Testis (tissue), 2 donors: ENCODE measurements at regions not wholly inside any gene's neighbourhood (a gene's known extent, or its start where the extent isn't known, plus 50 kb on each side); places are given as distances from the start of the nearest gene placed in this dataset.

Source experiments
- POLR2A ChIP-seq: fragments of 450-650 bp; IDR thresholded peaks from one replicate; pipeline ENCODE4 v1.6.1; 2017; ENCODE audit warnings: antibody characterized with exemption, mild to moderate bottlenecking, moderate library complexity
- TF ChIP-seq, protein P1 (sequence below), 3 experiments: fragments of 450-650 bp in 2 of 3; fragments of 200-600 bp in 1 of 3; sonication (generic) in 1 of 3; IDR thresholded peaks; one replicate each; pipeline ENCODE4 v1.5.1; 2016 to 2019; ENCODE audit warnings: antibody characterized with exemption in 3 of 3, mild to moderate bottlenecking in 2 of 3, moderate library complexity in 1 of 3

DNA sequence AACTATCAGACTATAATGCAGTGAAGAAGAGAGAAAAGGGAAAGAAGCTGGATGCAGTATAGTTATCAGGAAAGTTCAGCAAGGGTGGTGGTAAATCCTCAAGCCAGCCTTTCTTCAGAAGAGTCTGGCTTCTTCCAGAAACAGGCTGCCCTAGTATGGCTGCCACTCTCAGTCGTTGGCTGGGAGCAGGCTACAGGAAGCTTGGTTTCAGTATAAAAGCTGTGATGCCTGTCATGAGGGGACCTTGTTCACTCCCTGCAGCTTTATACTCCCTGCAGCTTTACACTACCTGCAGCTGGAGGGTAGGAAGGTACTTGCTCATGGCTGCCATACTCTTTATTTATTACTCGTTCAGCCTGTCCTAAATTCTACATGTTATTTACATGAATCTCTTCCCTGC lies 63.3 kb upstream of the ARHGAP18 start:
- no peak for TF ChIP-seq POLR2A
- TF ChIP-seq, protein P1, sequence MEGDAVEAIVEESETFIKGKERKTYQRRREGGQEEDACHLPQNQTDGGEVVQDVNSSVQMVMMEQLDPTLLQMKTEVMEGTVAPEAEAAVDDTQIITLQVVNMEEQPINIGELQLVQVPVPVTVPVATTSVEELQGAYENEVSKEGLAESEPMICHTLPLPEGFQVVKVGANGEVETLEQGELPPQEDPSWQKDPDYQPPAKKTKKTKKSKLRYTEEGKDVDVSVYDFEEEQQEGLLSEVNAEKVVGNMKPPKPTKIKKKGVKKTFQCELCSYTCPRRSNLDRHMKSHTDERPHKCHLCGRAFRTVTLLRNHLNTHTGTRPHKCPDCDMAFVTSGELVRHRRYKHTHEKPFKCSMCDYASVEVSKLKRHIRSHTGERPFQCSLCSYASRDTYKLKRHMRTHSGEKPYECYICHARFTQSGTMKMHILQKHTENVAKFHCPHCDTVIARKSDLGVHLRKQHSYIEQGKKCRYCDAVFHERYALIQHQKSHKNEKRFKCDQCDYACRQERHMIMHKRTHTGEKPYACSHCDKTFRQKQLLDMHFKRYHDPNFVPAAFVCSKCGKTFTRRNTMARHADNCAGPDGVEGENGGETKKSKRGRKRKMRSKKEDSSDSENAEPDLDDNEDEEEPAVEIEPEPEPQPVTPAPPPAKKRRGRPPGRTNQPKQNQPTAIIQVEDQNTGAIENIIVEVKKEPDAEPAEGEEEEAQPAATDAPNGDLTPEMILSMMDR (IDR thresholded peaks at IDR 0.05): no peak
